ENCODE measurements at regions not wholly inside any gene's neighbourhood (a gene's known extent, or its start where the extent isn't known, plus 50 kb on each side); places are given as distances from the start of the nearest gene placed in this dataset.

DNA sequence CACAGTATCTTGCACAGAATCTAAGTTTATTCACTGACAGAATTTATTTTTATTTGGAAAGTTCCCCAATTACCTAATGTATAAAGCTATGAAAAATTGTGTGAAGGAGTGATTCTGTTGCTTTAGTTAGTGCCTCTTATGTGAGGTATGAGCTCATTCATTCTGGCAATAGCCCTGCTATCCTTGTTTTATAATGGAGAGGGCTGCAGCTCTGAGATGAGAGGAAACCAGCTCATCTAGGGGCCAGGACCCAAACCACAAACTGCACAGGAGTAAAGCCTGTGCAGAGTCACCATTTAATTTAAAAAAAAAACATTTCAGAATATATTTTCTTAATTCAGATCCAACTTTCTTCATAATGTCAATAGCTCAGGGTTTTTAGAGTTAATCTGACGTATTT is 383.0 kb downstream of the TMEM182 start:
- no peaks in the 10 kb centered on the region for H3K9me3 ChIP-seq (ENCODE audit: insufficient read depth, low read depth, low read length)
- H2AFZ ChIP-seq (ENCODE audit: low read length) = no peak overlapping the region
- no peak overlapping the region for H3K4me2 ChIP-seq (ENCODE audit: low read depth, low read length, poor library complexity, severe bottlenecking)
- TF ChIP-seq, protein P1, sequence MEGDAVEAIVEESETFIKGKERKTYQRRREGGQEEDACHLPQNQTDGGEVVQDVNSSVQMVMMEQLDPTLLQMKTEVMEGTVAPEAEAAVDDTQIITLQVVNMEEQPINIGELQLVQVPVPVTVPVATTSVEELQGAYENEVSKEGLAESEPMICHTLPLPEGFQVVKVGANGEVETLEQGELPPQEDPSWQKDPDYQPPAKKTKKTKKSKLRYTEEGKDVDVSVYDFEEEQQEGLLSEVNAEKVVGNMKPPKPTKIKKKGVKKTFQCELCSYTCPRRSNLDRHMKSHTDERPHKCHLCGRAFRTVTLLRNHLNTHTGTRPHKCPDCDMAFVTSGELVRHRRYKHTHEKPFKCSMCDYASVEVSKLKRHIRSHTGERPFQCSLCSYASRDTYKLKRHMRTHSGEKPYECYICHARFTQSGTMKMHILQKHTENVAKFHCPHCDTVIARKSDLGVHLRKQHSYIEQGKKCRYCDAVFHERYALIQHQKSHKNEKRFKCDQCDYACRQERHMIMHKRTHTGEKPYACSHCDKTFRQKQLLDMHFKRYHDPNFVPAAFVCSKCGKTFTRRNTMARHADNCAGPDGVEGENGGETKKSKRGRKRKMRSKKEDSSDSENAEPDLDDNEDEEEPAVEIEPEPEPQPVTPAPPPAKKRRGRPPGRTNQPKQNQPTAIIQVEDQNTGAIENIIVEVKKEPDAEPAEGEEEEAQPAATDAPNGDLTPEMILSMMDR (conservative IDR thresholded peaks at IDR 0.05; ENCODE audit: low read length) = no peak
- no peak for TF ChIP-seq EZH2phosphoT487 (IDR thresholded peaks at IDR 0.05; ENCODE audit: borderline replicate concordance)
- no peaks in the 10 kb centered on the region for H3K36me3 ChIP-seq (ENCODE audit: insufficient read depth, low read length)
- no peaks in the 10 kb centered on the region for H4K20me1 ChIP-seq (ENCODE audit: insufficient read depth, low read length, poor library complexity, severe bottlenecking)
- H3K4me1 ChIP-seq (ENCODE audit: insufficient read depth, low read length, poor library complexity, severe bottlenecking) = no peaks in the 10 kb centered on the region
- H3K9me2 ChIP-seq (replicated peaks; ENCODE audit: low read depth, low read length) = no peaks in the 10 kb centered on the region
- no peaks in the 10 kb centered on the region for H3F3A ChIP-seq (ENCODE audit: low read depth)
- no peak overlapping the region for H3K4me3 ChIP-seq (ENCODE audit: low read length, poor library complexity, severe bottlenecking)
- no peak overlapping the region for H3K9ac ChIP-seq (ENCODE audit: low read depth, low read length, poor library complexity, severe bottlenecking)
- no peaks in the 10 kb centered on the region for H3K79me2 ChIP-seq (ENCODE audit: insufficient read depth, low read length)
- H3K27me3 ChIP-seq (ENCODE audit: insufficient read depth, low read length, poor library complexity, severe bottlenecking) = no peaks in the 10 kb centered on the region

DNA sequence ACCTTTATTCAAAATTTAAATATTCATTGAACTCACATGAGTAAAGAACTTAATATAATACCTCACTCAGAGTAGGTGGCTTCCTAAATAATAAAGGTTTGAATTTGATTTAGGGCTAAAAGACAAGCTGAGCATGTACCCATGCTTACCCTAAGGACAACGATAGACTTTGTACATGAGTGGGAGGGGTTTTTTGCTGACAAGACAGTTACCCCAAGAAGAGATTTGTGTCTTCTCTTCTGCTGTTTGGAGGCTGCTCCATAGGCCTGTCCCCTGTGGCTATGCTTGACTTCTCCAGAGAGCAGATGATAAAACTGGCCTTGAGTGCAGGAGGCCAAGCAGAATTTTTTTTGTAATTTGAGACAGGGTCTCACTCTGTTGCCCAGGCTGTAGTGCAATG is 383.9 kb downstream of the TMEM182 start:
- H3K4me1 ChIP-seq (ENCODE audit: insufficient read depth, low read length, poor library complexity, severe bottlenecking) = no peaks in the 10 kb centered on the region
- no peak overlapping the region for H3K4me3 ChIP-seq (ENCODE audit: low read length, poor library complexity, severe bottlenecking)
- no peak overlapping the region for H3K4me2 ChIP-seq (ENCODE audit: low read depth, low read length, poor library complexity, severe bottlenecking)
- TF ChIP-seq, protein P1 (conservative IDR thresholded peaks at IDR 0.05; ENCODE audit: low read length) = no peak
- no peak for TF ChIP-seq EZH2phosphoT487 (IDR thresholded peaks at IDR 0.05; ENCODE audit: borderline replicate concordance)
- no peak overlapping the region for H3K9ac ChIP-seq (ENCODE audit: low read depth, low read length, poor library complexity, severe bottlenecking)
- H3F3A ChIP-seq (ENCODE audit: low read depth) = no peaks in the 10 kb centered on the region
- H2AFZ ChIP-seq (ENCODE audit: low read length) = no peak overlapping the region
- H3K9me3 ChIP-seq (ENCODE audit: insufficient read depth, low read depth, low read length) = no peaks in the 10 kb centered on the region
- no peaks in the 10 kb centered on the region for H3K27me3 ChIP-seq (ENCODE audit: insufficient read depth, low read length, poor library complexity, severe bottlenecking)
- H3K9me2 ChIP-seq (replicated peaks; ENCODE audit: low read depth, low read length) = no peaks in the 10 kb centered on the region
- H4K20me1 ChIP-seq (ENCODE audit: insufficient read depth, low read length, poor library complexity, severe bottlenecking) = no peaks in the 10 kb centered on the region
- no peaks in the 10 kb centered on the region for H3K79me2 ChIP-seq (ENCODE audit: insufficient read depth, low read length)
- H3K36me3 ChIP-seq (ENCODE audit: insufficient read depth, low read length) = no peaks in the 10 kb centered on the region

DNA sequence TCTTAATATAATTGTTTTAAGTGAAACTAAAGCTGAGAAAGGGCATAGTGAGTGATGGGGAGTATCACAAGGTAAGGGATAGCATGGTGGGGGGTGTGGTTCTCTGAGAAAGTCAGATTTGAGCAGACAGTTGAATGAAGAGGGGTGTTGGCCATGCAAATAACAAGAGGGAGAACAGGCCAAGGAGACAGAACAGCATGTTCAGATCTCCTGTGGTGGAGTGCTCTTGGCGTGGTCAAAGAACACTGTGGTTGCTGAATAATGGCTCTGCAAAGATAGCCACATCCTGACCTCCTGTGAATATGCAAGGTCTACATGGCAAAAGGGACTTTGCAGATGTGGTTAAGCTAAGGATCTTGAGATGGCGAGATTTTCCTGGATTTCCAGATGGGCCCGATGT is 389.2 kb downstream of the TMEM182 start:
- no peaks in the 10 kb centered on the region for H3K9me2 ChIP-seq (replicated peaks; ENCODE audit: low read depth, low read length)
- no peaks in the 10 kb centered on the region for H3K79me2 ChIP-seq (ENCODE audit: insufficient read depth, low read length)
- no peaks in the 10 kb centered on the region for H3K27me3 ChIP-seq (ENCODE audit: insufficient read depth, low read length, poor library complexity, severe bottlenecking)
- no peaks in the 10 kb centered on the region for H3F3A ChIP-seq (ENCODE audit: low read depth)
- no peak for TF ChIP-seq EZH2phosphoT487 (IDR thresholded peaks at IDR 0.05; ENCODE audit: borderline replicate concordance)
- TF ChIP-seq, protein P1 (conservative IDR thresholded peaks at IDR 0.05; ENCODE audit: low read length) = no peak
- no peaks in the 10 kb centered on the region for H3K4me1 ChIP-seq (ENCODE audit: insufficient read depth, low read length, poor library complexity, severe bottlenecking)
- no peaks in the 10 kb centered on the region for H4K20me1 ChIP-seq (ENCODE audit: insufficient read depth, low read length, poor library complexity, severe bottlenecking)
- H2AFZ ChIP-seq (ENCODE audit: low read length) = no peak overlapping the region
- no peak overlapping the region for H3K4me2 ChIP-seq (ENCODE audit: low read depth, low read length, poor library complexity, severe bottlenecking)
- no peaks in the 10 kb centered on the region for H3K9me3 ChIP-seq (ENCODE audit: insufficient read depth, low read depth, low read length)
- no peak overlapping the region for H3K4me3 ChIP-seq (ENCODE audit: low read length, poor library complexity, severe bottlenecking)
- no peaks in the 10 kb centered on the region for H3K36me3 ChIP-seq (ENCODE audit: insufficient read depth, low read length)
- H3K9ac ChIP-seq (ENCODE audit: low read depth, low read length, poor library complexity, severe bottlenecking) = no peak overlapping the region
